ENCODE measurements at regions not wholly inside any gene's neighbourhood (a gene's known extent, or its start where the extent isn't known, plus 50 kb on each side); places are given as distances from the start of the nearest gene placed in this dataset.
"Not testable (repeated sequence)": the region's sequence is repeated elsewhere in the genome, so short reads cannot be mapped to it uniquely, and the experiment has no call there.

- ChIA-PET CTCF (no interaction called here), POLR2A (no interaction called here)
- Histone ChIP-seq H2AFZ (ENCODE audit: low read depth, low read length) (no peak overlapping the region), H3K4me1 (ENCODE audit: control insufficient read depth, extremely low read depth, insufficient read depth, low read length) (no peaks in the 10 kb centered on the region), H3K27ac (ENCODE audit: insufficient read depth, low read depth, low read length) (no peak overlapping the region), H3K36me3 (ENCODE audit: control insufficient read depth in 2 of 2, extremely low read depth in 1 of 2, insufficient read depth in 2 of 2, low read length in 2 of 2) (no peaks in the 10 kb centered on the region), H3K9me3 (replicated peaks; ENCODE audit: control insufficient read depth, insufficient read depth, low read length) (no peaks in the 10 kb centered on the region), H3K4me3 (replicated peaks in 1 of 3; ENCODE audit: insufficient read depth in 1 of 3, low read depth in 1 of 3, low read length in 3 of 3) (no peak overlapping the region), H3K27me3 (ENCODE audit: control insufficient read depth in 2 of 2, insufficient read depth in 2 of 2, low read length in 2 of 2) (no peaks in the 10 kb centered on the region), H3K79me2 (ENCODE audit: control insufficient read depth, insufficient read depth, low read length) (no peaks in the 10 kb centered on the region), H3K9ac (replicated peaks; ENCODE audit: extremely low read depth, insufficient read depth, low read length) (no peak overlapping the region), H3K9me1 (replicated peaks; ENCODE audit: control insufficient read depth, extremely low read depth, insufficient read depth, low read length) (no peaks in the 10 kb centered on the region), H4K20me1 (replicated peaks; ENCODE audit: control insufficient read depth, extremely low read depth, insufficient read depth, low read length) (no peaks in the 10 kb centered on the region), H3K4me2 (ENCODE audit: insufficient read depth, low read length) (no peak overlapping the region)
- no TSS peak for BruUV-seq (replicated peaks)
- DNase-seq (ENCODE audit: low read depth, low spot score) (no peak), FAIRE-seq (no peak)
- intact Hi-C loops (cut with micrococcal nuclease), result loop anchor here (10.0 kb wide), 1 partner anchor 57 kb away; no protein-coding TSS in a partner anchor
- dilution Hi-C loops (cut with MboI; ENCODE audit: extremely low pct_ligation_motif_present, low sequenced_read_pairs), result no loop called here
- TF ChIP-seq EZH2 (IDR thresholded peaks at IDR 0.05; ENCODE audit: borderline replicate concordance, low read depth, low read length, severe bottlenecking) (no peak), MYC (IDR thresholded peaks at IDR 0.05; ENCODE audit: low read depth, low read length) (no peak)
These were observed 327.4 kb upstream of the CCL2 start for GRCh38 chr17:33927732-33928133.

- POLR2A ChIA-PET, result no interaction called here
- Histone ChIP-seq H3K9me1 (replicated peaks; ENCODE audit: control insufficient read depth, extremely low read depth, insufficient read depth, low read length) (no peaks in the 10 kb centered on the region), H3K4me2 (ENCODE audit: insufficient read depth, low read length) (no peak overlapping the region), H3K4me1 (ENCODE audit: control insufficient read depth, extremely low read depth, insufficient read depth, low read length) (no peaks in the 10 kb centered on the region), H3K36me3 (ENCODE audit: control insufficient read depth in 2 of 2, extremely low read depth in 1 of 2, insufficient read depth in 2 of 2, low read length in 2 of 2) (no peaks in the 10 kb centered on the region), H2AFZ (ENCODE audit: low read depth, low read length) (no peak overlapping the region), H3K9me3 (replicated peaks; ENCODE audit: control insufficient read depth, insufficient read depth, low read length) (no peaks in the 10 kb centered on the region), H4K20me1 (replicated peaks; ENCODE audit: control insufficient read depth, extremely low read depth, insufficient read depth, low read length) (no peaks in the 10 kb centered on the region), H3K4me3 (replicated peaks in 1 of 3; ENCODE audit: insufficient read depth in 1 of 3, low read depth in 1 of 3, low read length in 3 of 3) (no peak overlapping the region), H3K27me3 (ENCODE audit: control insufficient read depth in 2 of 2, insufficient read depth in 2 of 2, low read length in 2 of 2) (no peaks in the 10 kb centered on the region), H3K9ac (replicated peaks; ENCODE audit: extremely low read depth, insufficient read depth, low read length) (no peak overlapping the region), H3K79me2 (ENCODE audit: control insufficient read depth, insufficient read depth, low read length) (no peaks in the 10 kb centered on the region), H3K27ac (ENCODE audit: insufficient read depth, low read depth, low read length) (no peak overlapping the region)
- CTCF ChIA-PET, result no interaction called here
- TF ChIP-seq GATA2 (IDR thresholded peaks at IDR 0.05; ENCODE audit: insufficient read depth, insufficient read length, low read depth, low read length), result no peak
- dilution Hi-C loops (cut with MboI; ENCODE audit: extremely low pct_ligation_motif_present, low sequenced_read_pairs), result no loop called here
- no peak for DNase-seq (ENCODE audit: low read depth, low spot score)
- intact Hi-C loops (cut with micrococcal nuclease), result loop anchor here (10.0 kb wide), 1 partner anchor 56 kb away; no protein-coding TSS in a partner anchor
- FAIRE-seq, result no peak
- BruUV-seq (replicated peaks), result no TSS peak
These were observed 325.8 kb upstream of the CCL2 start for GRCh38 chr17:33929181-33929724.

GRCh38 chr17:33931148-33931814, 323.8 kb upstream of the CCL2 start:
- H3K27me3 ChIP-seq (ENCODE audit: control insufficient read depth in 2 of 2, insufficient read depth in 2 of 2, low read length in 2 of 2); H3K79me2 ChIP-seq (ENCODE audit: control insufficient read depth, insufficient read depth, low read length); DNase-seq (ENCODE audit: low read depth, low spot score); FAIRE-seq; POLR2A ChIA-PET; H2AFZ ChIP-seq (ENCODE audit: low read depth, low read length); H3K27ac ChIP-seq (ENCODE audit: insufficient read depth, low read depth, low read length); H3K36me3 ChIP-seq (ENCODE audit: control insufficient read depth in 2 of 2, extremely low read depth in 1 of 2, insufficient read depth in 2 of 2, low read length in 2 of 2); H3K4me3 ChIP-seq (replicated peaks in 1 of 3; ENCODE audit: insufficient read depth in 1 of 3, low read depth in 1 of 3, low read length in 3 of 3); dilution Hi-C loops (cut with MboI; ENCODE audit: extremely low pct_ligation_motif_present, low sequenced_read_pairs); H3K4me2 ChIP-seq (ENCODE audit: insufficient read depth, low read length); H4K20me1 ChIP-seq (replicated peaks; ENCODE audit: control insufficient read depth, extremely low read depth, insufficient read depth, low read length); H3K9me1 ChIP-seq (replicated peaks; ENCODE audit: control insufficient read depth, extremely low read depth, insufficient read depth, low read length); H3K9ac ChIP-seq (replicated peaks; ENCODE audit: extremely low read depth, insufficient read depth, low read length); BruUV-seq (replicated peaks); H3K4me1 ChIP-seq (ENCODE audit: control insufficient read depth, extremely low read depth, insufficient read depth, low read length); CTCF ChIA-PET; H3K9me3 ChIP-seq (replicated peaks; ENCODE audit: control insufficient read depth, insufficient read depth, low read length): not testable (repeated sequence)
- intact Hi-C loops (cut with micrococcal nuclease), result loop anchor here (10.0 kb wide), 1 partner anchor 404 kb away; no protein-coding TSS in a partner anchor

All from endothelial cell of umbilical vein (primary cell).